ENCODE measurements at regions not wholly inside any gene's neighbourhood (a gene's known extent, or its start where the extent isn't known, plus 50 kb on each side); places are given as distances from the start of the nearest gene placed in this dataset.

- H3K27ac ChIP-seq, result no peak overlapping the region
- H3K4me3 ChIP-seq, result no peak overlapping the region
- DNase-seq, result no peak
- H3K36me3 ChIP-seq, result no peaks in the 10 kb centered on the region
- WGBS, 3 donors, result 87 to 88% (median 88%) methylated on average over 12 of the region's 12 CpGs
- H3K27me3 ChIP-seq, result no peaks in the 10 kb centered on the region
- no peaks in the 10 kb centered on the region for H3K4me1 ChIP-seq (ENCODE audit: insufficient read depth)
- no peak for TF ChIP-seq POLR2A (IDR thresholded peaks at IDR 0.05)
- TF ChIP-seq EP300 (IDR thresholded peaks at IDR 0.05), result no peak
- no peak for TF ChIP-seq CTCF (IDR thresholded peaks at IDR 0.05)
- H3K9me3 ChIP-seq, result no peaks in the 10 kb centered on the region
- intact Hi-C loops (cut with DNase I), result no loop called here
Observed at GRCh38 chr4:25564836-25565235, 90.8 kb upstream of the SLC34A2 start.

GRCh38 chr4:25567253-25567652 lies 88.4 kb upstream of the SLC34A2 start:
- 65 to 67% (median 66%) methylated on average over 2 of the region's 2 CpGs for WGBS, 3 donors
- H3K9me3 ChIP-seq, result no peaks in the 10 kb centered on the region
- no peaks in the 10 kb centered on the region for H3K36me3 ChIP-seq
- no peaks in the 10 kb centered on the region for H3K27me3 ChIP-seq
- intact Hi-C loops (cut with DNase I), result no loop called here
- TF ChIP-seq CTCF (IDR thresholded peaks at IDR 0.05) (no peak), EP300 (IDR thresholded peaks at IDR 0.05) (no peak), POLR2A (IDR thresholded peaks at IDR 0.05) (no peak)
- no peaks in the 10 kb centered on the region for H3K4me1 ChIP-seq (ENCODE audit: insufficient read depth)
- no peak for DNase-seq
- no peak overlapping the region for H3K27ac ChIP-seq
- H3K4me3 ChIP-seq, result no peak overlapping the region

DNA sequence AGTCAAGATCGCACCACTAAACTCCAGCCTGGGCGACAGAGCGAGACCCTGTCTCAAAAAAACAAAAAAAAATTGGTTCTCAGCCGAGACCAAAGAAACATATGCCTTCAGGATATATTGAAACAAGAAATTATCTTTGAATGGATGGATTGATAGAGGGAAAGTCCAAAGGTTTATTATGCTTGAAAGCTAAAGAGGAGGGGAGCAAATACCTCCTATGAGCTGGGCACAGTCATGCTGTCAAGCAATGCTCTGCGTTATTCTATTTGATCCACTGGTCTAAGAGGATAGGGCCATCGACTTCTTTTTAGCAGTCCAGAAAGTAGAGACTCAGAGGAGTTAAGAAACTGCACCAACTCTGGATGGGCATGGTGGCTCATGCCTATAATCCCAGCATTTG lies 85.9 kb upstream of the SLC34A2 start:
- H3K27ac ChIP-seq, result no peak overlapping the region
- WGBS, 3 donors, result 85 to 88% (median 87%) methylated on average over 6 of the region's 6 CpGs
- no peaks in the 10 kb centered on the region for H3K4me1 ChIP-seq (ENCODE audit: insufficient read depth)
- H3K4me3 ChIP-seq, result no peak overlapping the region
- H3K36me3 ChIP-seq, result no peaks in the 10 kb centered on the region
- intact Hi-C loops (cut with DNase I), result no loop called here
- H3K9me3 ChIP-seq, result no peaks in the 10 kb centered on the region
- DNase-seq, result no peak
- no peaks in the 10 kb centered on the region for H3K27me3 ChIP-seq
- TF ChIP-seq POLR2A (IDR thresholded peaks at IDR 0.05), result no peak
- no peak for TF ChIP-seq EP300 (IDR thresholded peaks at IDR 0.05)
- TF ChIP-seq CTCF (IDR thresholded peaks at IDR 0.05), result no peak

DNA sequence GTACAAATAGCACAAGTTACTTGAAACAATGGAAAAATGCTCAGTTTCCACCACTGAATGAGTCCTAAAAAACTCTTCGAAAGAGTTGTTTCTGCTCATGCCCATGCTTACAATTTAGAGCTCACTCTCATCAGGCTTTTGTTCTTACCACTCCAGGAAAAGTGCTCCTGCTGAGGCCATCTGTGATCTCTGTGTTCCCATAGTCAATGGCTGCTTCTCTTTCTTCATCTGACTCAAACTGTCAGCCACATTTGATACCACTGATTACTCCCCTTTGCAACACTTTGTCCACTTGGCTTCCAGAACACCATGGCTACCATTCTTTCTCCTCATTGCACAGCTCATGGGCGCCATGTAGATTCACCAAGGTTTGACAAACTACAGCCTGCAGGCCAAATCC lies 80.0 kb upstream of the SLC34A2 start:
- intact Hi-C loops (cut with DNase I), result no loop called here
- no peaks in the 10 kb centered on the region for H3K27me3 ChIP-seq
- DNase-seq, result no peak
- no peaks in the 10 kb centered on the region for H3K9me3 ChIP-seq
- no peaks in the 10 kb centered on the region for H3K4me1 ChIP-seq (ENCODE audit: insufficient read depth)
- 90 to 94% (median 92%) methylated on average over 2 of the region's 2 CpGs for WGBS, 3 donors
- TF ChIP-seq CTCF (IDR thresholded peaks at IDR 0.05) (no peak), EP300 (IDR thresholded peaks at IDR 0.05) (no peak), POLR2A (IDR thresholded peaks at IDR 0.05) (no peak)
- no peak overlapping the region for H3K27ac ChIP-seq
- no peak overlapping the region for H3K4me3 ChIP-seq
- no peaks in the 10 kb centered on the region for H3K36me3 ChIP-seq

DNA sequence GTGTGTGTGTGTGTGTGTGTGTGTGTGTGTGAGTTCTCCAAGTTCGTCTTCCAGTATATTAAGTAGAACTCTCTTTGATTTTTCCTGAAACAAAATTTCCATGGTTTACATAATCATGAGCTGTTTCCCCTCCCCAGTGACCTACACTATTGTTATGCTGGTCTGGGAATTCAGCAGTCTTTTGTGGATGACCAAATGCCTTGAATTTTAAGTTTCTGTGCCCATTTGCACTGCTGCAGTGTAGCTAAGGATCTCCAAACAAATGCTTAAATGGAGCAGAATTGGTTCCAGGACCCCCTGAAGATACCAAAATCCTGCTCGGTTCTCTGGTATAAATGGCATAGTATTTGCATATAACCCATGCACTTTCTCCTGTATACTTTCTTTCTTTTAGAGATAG lies 77.2 kb upstream of the SLC34A2 start:
- no peaks in the 10 kb centered on the region for H3K36me3 ChIP-seq
- no peak for DNase-seq
- TF ChIP-seq EP300 (IDR thresholded peaks at IDR 0.05), result no peak
- TF ChIP-seq CTCF (IDR thresholded peaks at IDR 0.05), result no peak
- no peak for TF ChIP-seq POLR2A (IDR thresholded peaks at IDR 0.05)
- H3K27me3 ChIP-seq, result no peaks in the 10 kb centered on the region
- no peak overlapping the region for H3K27ac ChIP-seq
- intact Hi-C loops (cut with DNase I), result loop anchor here in 1 of 4 donors (2.0 kb wide), 1 partner anchor 24 kb away; no protein-coding TSS in a partner anchor
- no peaks in the 10 kb centered on the region for H3K9me3 ChIP-seq
- no peak overlapping the region for H3K4me3 ChIP-seq
- H3K4me1 ChIP-seq (ENCODE audit: insufficient read depth), result no peaks in the 10 kb centered on the region
- WGBS, 3 donors, result 73 to 76% (median 74%) methylated on average over 2 of the region's 2 CpGs

All from ovary (tissue), 7 donors.